DND-41 (cell line): ENCODE measurements at regions not wholly inside any gene's neighbourhood (a gene's known extent, or its start where the extent isn't known, plus 50 kb on each side); places are given as distances from the start of the nearest gene placed in this dataset.

Experiments
- CTCF ChIP-seq: IDR thresholded peaks from 2 replicates; pipeline ENCODE4 v1.5.1; 2012; ENCODE audit warnings: borderline replicate concordance, low read length, moderate library complexity, mild to moderate bottlenecking; ENCODE audit not compliant: poor library complexity, severe bottlenecking; ENCODE audit errors: extremely low read depth
- EZH2 ChIP-seq: IDR thresholded peaks from 3 replicates; pipeline ENCODE4 v1.6.1; 2012; ENCODE audit warnings: borderline replicate concordance, low read depth, mild to moderate bottlenecking, moderate library complexity, low read length, inconsistent platforms; ENCODE audit not compliant: severe bottlenecking

GRCh38 chr16:64165368-64165767 is 956.5 kb downstream of the CDH11 start:
- TF ChIP-seq EZH2 (no peak), CTCF (no peak)
